Esophagus (tissue), 2 donors: ENCODE measurements at regions not wholly inside any gene's neighbourhood (a gene's known extent, or its start where the extent isn't known, plus 50 kb on each side); places are given as distances from the start of the nearest gene placed in this dataset.

Experiments used
- H3K27ac ChIP-seq, 2 donors: one replicate each; pipeline ENCODE4 v1.5.1; 2013; ENCODE audit warnings: low read depth in 2 of 2, mild to moderate bottlenecking in 2 of 2, inconsistent platforms in 1 of 2, low read length in 1 of 2, moderate library complexity in 1 of 2
- H3K27me3 ChIP-seq, 2 donors: one replicate each; pipeline ENCODE4 v1.6.1; 2013; ENCODE audit warnings: low read length in 2 of 2, control low read depth in 1 of 2, mild to moderate bottlenecking in 1 of 2; ENCODE audit not compliant: insufficient read depth in 2 of 2, control insufficient read depth in 1 of 2
- H3K36me3 ChIP-seq, 2 donors: one replicate each; pipeline ENCODE4 v1.6.1; 2013; ENCODE audit warnings: low read length in 1 of 2; ENCODE audit not compliant: control insufficient read depth in 2 of 2, insufficient read depth in 2 of 2
- H3K4me1 ChIP-seq, 2 donors: one replicate each; pipeline ENCODE4 v1.6.1; 2013; ENCODE audit warnings: low read length in 1 of 2; ENCODE audit not compliant: control insufficient read depth in 2 of 2, insufficient read depth in 2 of 2
- H3K4me3 ChIP-seq, 2 donors: one replicate each; pipeline ENCODE4 v1.5.1; 2013; ENCODE audit warnings: low read length in 2 of 2, mild to moderate bottlenecking in 2 of 2, low read depth in 1 of 2, moderate library complexity in 1 of 2
- H3K9me3 ChIP-seq, 2 donors: one replicate each; pipeline ENCODE4 v1.6.1; 2013; ENCODE audit warnings: mild to moderate bottlenecking in 2 of 2, low read depth in 1 of 2, low read length in 1 of 2, moderate library complexity in 1 of 2; ENCODE audit not compliant: control insufficient read depth in 2 of 2, insufficient read depth in 1 of 2
- WGBS, 2 donors: extraction: QIAGEN DNeasy Blood & Tissue Kit; methylation state at CpG; one replicate each; pipeline ENCODE4 v1.1.7; 2013; 5-methylcytosine and 5-hydroxymethylcytosine counted together
- donor health status: healthy with polysubstance abuse.
- donor health status: Bipolar disorder and iron deficiency.

DNA sequence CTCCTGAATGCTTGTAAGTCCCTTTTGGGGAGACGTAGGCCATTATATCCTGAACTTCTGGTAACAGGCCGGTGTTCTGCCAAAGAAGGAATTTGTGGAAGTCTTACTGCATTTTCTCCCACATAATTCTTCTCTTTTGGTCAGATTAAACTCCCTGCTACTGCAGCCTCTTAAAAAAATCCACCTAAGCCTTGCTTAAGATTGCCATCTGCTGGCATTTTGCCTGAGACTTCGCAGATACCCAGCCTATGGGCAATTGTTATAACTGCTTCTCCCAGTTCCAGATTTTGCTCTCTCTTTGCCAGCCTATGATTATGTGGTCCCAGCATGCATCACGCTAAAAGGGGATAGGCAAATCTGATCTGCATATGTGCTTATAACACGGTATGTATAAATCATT lies 391.6 kb upstream of the CHD1 start:
- Histone ChIP-seq H3K4me3 (no peak overlapping the region), H3K27ac (no peak overlapping the region), H3K4me1 (no peaks in the 10 kb centered on the region), H3K9me3 (no peaks in the 10 kb centered on the region), H3K27me3 (no peaks in the 10 kb centered on the region), H3K36me3 (no peaks in the 10 kb centered on the region)
- 57% methylated on average over 5 of the region's 5 CpGs for WGBS, 2 donors

DNA sequence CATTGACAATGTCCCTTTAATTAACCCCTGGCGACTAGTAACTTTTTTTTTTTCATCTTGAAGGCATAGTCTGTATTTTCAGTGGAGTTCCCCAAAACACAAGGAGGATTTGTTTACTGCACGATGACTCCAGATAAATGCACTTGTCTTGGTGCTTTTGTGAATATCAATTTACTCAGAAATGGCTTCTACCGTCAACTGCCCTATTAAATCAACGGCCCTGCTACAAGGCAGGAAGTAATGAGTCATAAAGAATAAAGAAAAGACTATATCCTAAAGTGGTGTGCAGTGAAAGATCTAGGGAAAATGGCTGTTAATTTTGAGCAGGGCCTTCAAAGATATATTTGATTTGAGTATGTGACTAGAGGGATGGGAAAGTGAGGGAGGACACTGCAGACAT lies 388.3 kb upstream of the CHD1 start:
- no peak overlapping the region for H3K4me3 ChIP-seq
- no peaks in the 10 kb centered on the region for H3K36me3 ChIP-seq
- WGBS, 2 donors = 69 to 71% methylated on average over 4 of the region's 4 CpGs
- H3K27me3 ChIP-seq = no peaks in the 10 kb centered on the region
- no peaks in the 10 kb centered on the region for H3K9me3 ChIP-seq
- H3K4me1 ChIP-seq = no peaks in the 10 kb centered on the region
- no peak overlapping the region for H3K27ac ChIP-seq

DNA sequence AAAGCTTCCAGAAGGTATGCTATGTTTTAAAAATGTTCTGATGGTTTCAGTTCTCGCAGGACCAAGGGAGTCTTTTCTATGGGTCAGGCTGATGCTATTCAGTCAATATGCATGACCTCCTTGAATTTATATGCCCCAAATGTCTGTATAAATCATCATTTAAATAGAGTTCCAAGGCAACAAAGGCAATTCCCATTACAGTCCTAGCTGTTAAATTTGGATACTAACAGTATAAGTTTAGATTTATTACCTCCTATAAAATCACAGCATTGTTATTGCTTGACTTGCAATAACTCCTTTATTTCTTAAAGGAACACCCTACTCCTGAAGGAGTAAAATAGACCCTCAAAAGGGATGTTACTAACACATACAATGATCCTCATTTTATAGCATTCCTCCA lies 387.7 kb upstream of the CHD1 start:
- Histone ChIP-seq H3K4me3 (no peak overlapping the region), H3K27ac (no peak overlapping the region), H3K27me3 (no peaks in the 10 kb centered on the region), H3K36me3 (no peaks in the 10 kb centered on the region), H3K4me1 (no peaks in the 10 kb centered on the region), H3K9me3 (no peaks in the 10 kb centered on the region)
- WGBS, 2 donors = 95 to 97% methylated on average over 1 of the region's 1 CpG

DNA sequence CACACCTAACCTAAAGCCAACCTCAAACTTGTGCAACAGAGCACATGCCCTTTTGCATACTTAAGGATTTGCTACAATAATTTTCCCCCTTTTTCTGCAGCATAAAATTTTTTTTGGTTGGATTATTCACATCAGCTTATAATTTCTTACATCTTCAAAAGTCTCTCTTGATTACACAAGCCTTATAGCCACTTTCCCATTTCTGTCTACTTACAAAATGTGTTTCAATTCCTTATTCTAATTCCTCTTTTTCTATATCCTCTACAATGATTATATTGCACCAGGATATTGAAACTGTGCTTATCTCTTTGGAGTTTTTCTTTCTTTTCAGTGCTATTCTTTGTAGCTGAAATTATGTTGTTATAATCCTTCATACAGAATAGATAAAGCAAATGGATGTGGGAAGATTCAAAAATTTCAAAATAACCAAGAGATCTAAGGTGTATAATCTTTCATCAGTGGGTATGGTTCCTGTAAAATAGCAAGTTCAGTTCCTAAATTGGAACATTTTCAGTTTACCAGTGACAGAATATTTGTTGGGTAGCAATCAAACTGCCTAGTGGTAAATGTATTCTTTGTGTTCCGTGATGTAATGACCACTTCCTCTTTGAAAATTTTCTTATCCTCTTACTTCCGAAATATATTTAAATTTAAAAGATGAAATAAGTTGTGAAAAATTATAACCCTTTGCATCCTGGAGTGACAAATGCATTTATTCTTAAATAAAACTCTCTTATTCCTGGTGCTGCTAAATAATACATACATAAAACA lies 386.8 kb upstream of the CHD1 start:
- H3K4me1 ChIP-seq = no peaks in the 10 kb centered on the region
- no peaks in the 10 kb centered on the region for H3K36me3 ChIP-seq
- no peaks in the 10 kb centered on the region for H3K9me3 ChIP-seq
- WGBS, 2 donors = 59% methylated on average over 2 of the region's 2 CpGs
- H3K27me3 ChIP-seq = no peaks in the 10 kb centered on the region
- no peak overlapping the region for H3K27ac ChIP-seq
- H3K4me3 ChIP-seq = no peak overlapping the region

DNA sequence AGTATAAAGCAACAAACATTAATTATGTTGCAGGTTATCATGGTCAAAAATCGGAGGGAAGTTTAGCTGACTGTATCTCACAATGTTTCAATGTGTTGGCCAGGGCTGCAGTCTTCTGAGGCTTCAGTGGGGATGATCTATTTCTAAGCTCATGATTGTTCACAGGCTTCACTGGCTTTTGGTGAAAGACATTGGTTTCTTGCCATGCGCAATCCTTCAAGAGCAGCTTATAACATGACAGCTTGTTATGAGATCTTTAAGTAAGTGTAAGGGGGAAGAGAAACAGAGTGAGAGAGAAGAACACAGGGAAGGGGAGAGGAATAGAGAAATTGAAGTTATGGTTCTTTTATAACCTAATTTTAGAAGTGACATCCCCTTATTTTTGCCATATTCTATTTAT lies 385.9 kb upstream of the CHD1 start:
- H3K27me3 ChIP-seq = no peaks in the 10 kb centered on the region
- no peaks in the 10 kb centered on the region for H3K9me3 ChIP-seq
- WGBS, 2 donors = 49 to 56% methylated on average over 2 of the region's 2 CpGs
- no peak overlapping the region for H3K27ac ChIP-seq
- no peaks in the 10 kb centered on the region for H3K36me3 ChIP-seq
- H3K4me3 ChIP-seq = no peak overlapping the region
- H3K4me1 ChIP-seq = no peaks in the 10 kb centered on the region

DNA sequence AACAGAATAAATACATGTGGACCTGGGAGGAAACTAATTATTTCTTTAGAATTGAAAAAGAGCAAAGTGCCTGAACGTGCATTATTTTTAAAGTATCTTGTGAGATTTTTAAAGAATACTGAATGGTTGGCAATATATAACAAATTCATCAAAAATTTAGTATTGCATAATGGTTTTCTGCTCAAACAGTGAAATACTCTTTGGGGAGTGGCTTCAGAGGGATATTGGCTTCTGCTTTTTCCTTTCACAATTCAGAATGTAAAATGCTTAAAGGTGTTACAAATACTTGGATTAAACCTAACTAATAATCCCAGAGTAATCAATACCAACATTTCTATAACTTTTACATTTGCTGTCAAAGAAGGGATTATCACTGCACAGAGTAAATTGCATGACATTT lies 379.3 kb upstream of the CHD1 start:
- WGBS, 2 donors = 33 to 42% methylated on average over 1 of the region's 1 CpG
- H3K27ac ChIP-seq = no peak overlapping the region
- no peaks in the 10 kb centered on the region for H3K4me1 ChIP-seq
- no peaks in the 10 kb centered on the region for H3K27me3 ChIP-seq
- no peaks in the 10 kb centered on the region for H3K9me3 ChIP-seq
- H3K4me3 ChIP-seq = no peak overlapping the region
- H3K36me3 ChIP-seq = no peaks in the 10 kb centered on the region

DNA sequence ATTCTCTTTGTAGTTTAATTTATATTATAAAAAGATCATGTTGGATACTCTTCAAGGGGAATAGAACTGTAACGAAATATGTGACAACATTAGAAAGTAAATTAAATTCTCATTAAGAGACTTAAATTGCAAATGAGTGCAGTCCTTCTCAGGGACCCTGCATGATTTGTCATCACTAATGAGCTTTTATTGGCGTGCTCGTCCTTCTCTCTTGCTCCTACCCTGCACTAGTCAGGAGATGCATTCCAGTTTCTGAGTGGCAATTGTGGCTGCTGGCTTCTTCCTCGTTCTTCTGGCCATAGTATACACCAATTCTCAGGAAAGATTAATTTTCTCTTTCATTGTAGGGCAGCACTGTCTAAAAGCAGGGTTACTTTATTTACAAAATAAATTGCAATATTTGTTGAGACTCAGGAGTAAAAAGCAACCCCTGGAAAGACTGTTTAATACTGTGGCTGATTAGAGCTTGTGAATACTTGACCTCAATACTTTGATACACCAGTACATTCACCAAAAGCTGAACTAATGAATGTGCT lies 376.3 kb upstream of the CHD1 start:
- no peaks in the 10 kb centered on the region for H3K36me3 ChIP-seq
- H3K27ac ChIP-seq = no peak overlapping the region
- no peak overlapping the region for H3K4me3 ChIP-seq
- WGBS, 2 donors = 55 to 71% methylated on average over 4 of the region's 4 CpGs
- H3K4me1 ChIP-seq = no peaks in the 10 kb centered on the region
- H3K9me3 ChIP-seq = no peaks in the 10 kb centered on the region
- H3K27me3 ChIP-seq = no peaks in the 10 kb centered on the region

DNA sequence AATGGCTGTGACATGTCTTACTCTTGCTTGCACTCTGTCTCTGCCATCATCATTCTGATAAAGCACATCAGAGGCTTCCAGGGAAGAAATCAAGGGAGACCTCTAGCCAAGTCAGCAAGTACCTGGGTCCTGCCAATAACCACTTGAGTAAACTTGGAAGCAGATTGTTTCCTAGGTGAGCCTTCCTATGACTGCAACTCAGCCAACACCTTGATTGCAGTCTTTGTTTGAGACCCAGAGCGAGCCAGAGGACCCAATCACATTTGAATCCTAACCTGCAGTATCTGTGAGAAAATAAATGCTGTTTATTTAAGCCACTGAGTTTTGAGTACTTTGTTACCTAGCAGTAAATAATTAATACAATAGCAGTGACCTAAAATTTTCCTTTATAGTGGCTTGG lies 356.8 kb upstream of the CHD1 start:
- Histone ChIP-seq H3K27me3 (no peaks in the 10 kb centered on the region), H3K9me3 (no peaks in the 10 kb centered on the region), H3K4me3 (no peak overlapping the region), H3K27ac (no peak overlapping the region), H3K4me1 (no peaks in the 10 kb centered on the region), H3K36me3 (no peaks in the 10 kb centered on the region)
- WGBS, 2 donors = 63% methylated on average over 1 of the region's 1 CpG

DNA sequence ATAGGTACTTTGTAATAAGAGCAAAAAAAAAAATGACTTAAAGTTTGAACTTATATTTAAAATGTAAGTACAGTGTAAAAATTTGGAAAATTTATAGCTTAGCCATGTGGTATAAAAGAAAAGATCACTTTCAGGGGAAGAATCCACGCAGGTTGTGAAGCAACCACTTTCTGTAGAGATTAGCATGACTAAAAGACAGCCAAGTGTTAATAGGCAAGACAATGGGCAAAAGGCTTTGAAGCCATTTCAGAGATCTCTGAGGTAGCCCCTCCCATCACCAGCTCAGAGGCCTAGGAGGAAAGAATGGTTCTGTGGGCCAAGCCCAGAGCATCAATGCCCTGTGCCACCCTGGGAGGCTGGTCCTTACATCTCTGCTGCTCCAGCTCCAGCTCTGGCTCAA lies 346.3 kb upstream of the CHD1 start:
- no peak overlapping the region for H3K4me3 ChIP-seq
- 86 to 88% methylated on average over 1 of the region's 1 CpG for WGBS, 2 donors
- no peaks in the 10 kb centered on the region for H3K4me1 ChIP-seq
- H3K27ac ChIP-seq = no peak overlapping the region
- no peaks in the 10 kb centered on the region for H3K36me3 ChIP-seq
- H3K27me3 ChIP-seq = no peaks in the 10 kb centered on the region
- peaks cover 0 to 6% of the 10 kb centered on the region in 2 donors for H3K9me3 ChIP-seq

DNA sequence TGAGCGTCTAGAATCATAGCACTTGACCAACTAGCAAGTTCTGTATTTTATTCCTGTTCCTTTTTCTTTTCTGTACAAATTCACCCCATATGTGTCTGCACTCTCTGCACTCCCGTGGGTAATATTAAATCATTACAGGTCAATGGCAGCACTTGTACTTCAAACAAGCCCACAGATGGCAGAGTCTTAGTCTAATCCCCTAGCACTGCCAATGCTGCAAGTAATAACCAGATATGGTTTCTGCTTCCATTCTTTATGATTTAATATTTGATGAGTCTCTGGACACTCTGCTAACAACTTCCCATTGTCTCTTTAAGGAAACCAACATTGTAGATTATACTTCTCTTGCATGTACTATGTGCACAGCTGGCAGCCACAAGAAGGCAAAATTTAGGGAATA lies 343.8 kb upstream of the CHD1 start:
- Histone ChIP-seq H3K27me3 (no peaks in the 10 kb centered on the region), H3K27ac (no peak overlapping the region), H3K4me3 (no peak overlapping the region), H3K36me3 (no peaks in the 10 kb centered on the region), H3K4me1 (no peaks in the 10 kb centered on the region), H3K9me3 (peaks cover 0 to 6% of the 10 kb centered on the region in 2 donors)
- 58 to 67% methylated on average over 2 of the region's 2 CpGs for WGBS, 2 donors
